HG03095 (cell line): ENCODE measurements at regions not wholly inside any gene's neighbourhood (a gene's known extent, or its start where the extent isn't known, plus 50 kb on each side); places are given as distances from the start of the nearest gene placed in this dataset.

Source experiments
- ATAC-seq: cut with Tn5 transposase; IDR thresholded peaks from one replicate; pipeline ENCODE4 v1.9.1; 2021; ENCODE audit warnings: moderate library complexity; ENCODE audit not compliant: unreplicated experiment

GRCh38 chr1:4946343-4946742 is 291.9 kb downstream of the AJAP1 start:
- no peak for ATAC-seq

- ATAC-seq, result no peak
Observed at GRCh38 chr1:4944911-4945310, 290.5 kb downstream of the AJAP1 start.

- no peak for ATAC-seq
Observed at GRCh38 chr1:4944072-4944471, 289.7 kb downstream of the AJAP1 start.

GRCh38 chr1:4939266-4939665 is 284.9 kb downstream of the AJAP1 start:
- no peak for ATAC-seq

- no peak for ATAC-seq
Observed at GRCh38 chr1:4937876-4938534, 283.6 kb downstream of the AJAP1 start.

- ATAC-seq, result no peak
Observed at GRCh38 chr1:4935807-4936206, 281.4 kb downstream of the AJAP1 start.

GRCh38 chr1:4933232-4933631 is 278.8 kb downstream of the AJAP1 start:
- ATAC-seq, result no peak

- ATAC-seq, result no peak
Observed at GRCh38 chr1:4932311-4933030, 278.1 kb downstream of the AJAP1 start.

- ATAC-seq, result no peak
Observed at GRCh38 chr1:4931486-4931885, 277.1 kb downstream of the AJAP1 start.

GRCh38 chr1:4928186-4928585 is 273.8 kb downstream of the AJAP1 start:
- ATAC-seq, result no peak

- no peak for ATAC-seq
Observed at GRCh38 chr1:4924356-4924755, 269.9 kb downstream of the AJAP1 start.

GRCh38 chr1:4916610-4917009 is 262.2 kb downstream of the AJAP1 start:
- no peak for ATAC-seq

GRCh38 chr1:4915154-4915553 is 260.7 kb downstream of the AJAP1 start:
- ATAC-seq, result no peak

GRCh38 chr1:4908486-4908885 is 254.1 kb downstream of the AJAP1 start:
- no peak for ATAC-seq

- no peak for ATAC-seq
Observed at GRCh38 chr1:4894566-4894965, 240.2 kb downstream of the AJAP1 start.

GRCh38 chr1:4880626-4881025 is 226.2 kb downstream of the AJAP1 start:
- ATAC-seq, result no peak

GRCh38 chr1:4877426-4877825 is 223.0 kb downstream of the AJAP1 start:
- ATAC-seq, result no peak

GRCh38 chr1:4871373-4871772 is 217.0 kb downstream of the AJAP1 start:
- no peak for ATAC-seq

GRCh38 chr1:4868521-4868920 is 214.1 kb downstream of the AJAP1 start:
- no peak for ATAC-seq

- no peak for ATAC-seq
Observed at GRCh38 chr1:4856396-4856795, 202.0 kb downstream of the AJAP1 start.

- no peak for ATAC-seq
Observed at GRCh38 chr1:4854367-4854766, 200.0 kb downstream of the AJAP1 start.

GRCh38 chr1:4853904-4854303 is 199.5 kb downstream of the AJAP1 start:
- no peak for ATAC-seq
